IMR-90 (cell line): ENCODE measurements at regions not wholly inside any gene's neighbourhood (a gene's known extent, or its start where the extent isn't known, plus 50 kb on each side); places are given as distances from the start of the nearest gene placed in this dataset.

Experiments used
- ATAC-seq: fragments of 200-7000 bp; cut with Tn5 transposase; 2 replicates; pipeline ENCODE4 v1.9.1; 2020; ENCODE audit warnings: low read depth, mild to moderate bottlenecking, moderate library complexity
- BruUV-seq: library from RNA; stranded (reverse); fragments of 400-500 nt; replicated peaks from 2 replicates; lab custom pipeline; 2021; lab: Mats Ljungman, UMichigan
- CTCF ChIA-PET: fragments of 300-600 bp; formaldehyde crosslinking; extraction: SDS; loops from one replicate; lab custom pipeline; 2021; ENCODE audit warnings: antibody characterized with exemption; lab: Yijun Ruan, JAX
- POLR2A ChIA-PET: fragments of 300-600 bp; sonication (Branson Sonifier 250); formaldehyde crosslinking; loops from one replicate; lab custom pipeline; 2022; ENCODE audit warnings: antibody characterized with exemption; ENCODE audit not compliant: unreplicated experiment; lab: Charles Lee
- DNase-seq: peaks from one replicate; pipeline ENCODE4 v3.0.0; 2013
- H2AFZ ChIP-seq: replicated peaks from 2 replicates; pipeline ENCODE3; 2013; ENCODE audit warnings: low read length, mild to moderate bottlenecking; ENCODE audit not compliant: poor library complexity
- H2AK5ac ChIP-seq: 2 replicates; pipeline ENCODE4 v1.6.1; 2013; ENCODE audit warnings: low read depth, low read length, inconsistent platforms
- H2AK9ac ChIP-seq: replicated peaks from 2 replicates; pipeline ENCODE3; 2013; ENCODE audit warnings: mild to moderate bottlenecking, low read depth, low read length, moderate library complexity; ENCODE audit not compliant: poor library complexity
- H2BK120ac ChIP-seq: 2 replicates; pipeline ENCODE4 v1.6.1; 2013; ENCODE audit warnings: low read depth, low read length, inconsistent platforms
- H2BK15ac ChIP-seq: 3 replicates; pipeline ENCODE4 v1.6.1; 2013; ENCODE audit warnings: low read depth, low read length, inconsistent platforms
- H2BK20ac ChIP-seq: 2 replicates; pipeline ENCODE4 v1.6.1; 2013; ENCODE audit warnings: low read depth, mild to moderate bottlenecking, inconsistent platforms, low read length, moderate library complexity
- H2BK5ac ChIP-seq: 2 replicates; pipeline ENCODE4 v1.6.1; 2013; ENCODE audit warnings: mild to moderate bottlenecking, low read depth, low read length, inconsistent platforms; ENCODE audit not compliant: poor library complexity, severe bottlenecking
- H3K14ac ChIP-seq: replicated peaks from 2 replicates; pipeline ENCODE4 v1.6.1; 2013; ENCODE audit warnings: low read depth, low read length, inconsistent platforms
- H3K18ac ChIP-seq: 2 replicates; pipeline ENCODE4 v1.6.1; 2013; ENCODE audit warnings: low read depth, low read length, control low read depth
- H3K23ac ChIP-seq: 2 replicates; pipeline ENCODE4 v1.6.1; 2013; ENCODE audit warnings: low read depth, low read length, inconsistent platforms
- H3K27ac ChIP-seq: 2 replicates; pipeline ENCODE4 v1.5.1; 2013; ENCODE audit warnings: mild to moderate bottlenecking, control low read depth, low read length; ENCODE audit not compliant: insufficient read depth
- H3K27me3 ChIP-seq: 2 replicates; pipeline ENCODE4 v1.6.1; 2013; ENCODE audit warnings: low read length; ENCODE audit not compliant: control insufficient read depth, insufficient read depth
- H3K36me3 ChIP-seq: 2 replicates; pipeline ENCODE4 v1.6.1; 2013; ENCODE audit warnings: low read length, mixed read lengths; ENCODE audit not compliant: control insufficient read depth, insufficient read depth
- H3K4ac ChIP-seq: 2 replicates; pipeline ENCODE4 v1.6.1; 2013; ENCODE audit warnings: low read depth, low read length, inconsistent platforms
- H3K4me1 ChIP-seq: 2 replicates; pipeline ENCODE4 v1.6.1; 2013; ENCODE audit warnings: low read length, mixed read lengths; ENCODE audit not compliant: control insufficient read depth, insufficient read depth
- H3K4me2 ChIP-seq: 2 replicates; pipeline ENCODE4 v1.6.1; 2013; ENCODE audit warnings: low read depth, mild to moderate bottlenecking, control low read depth, low read length, moderate library complexity
- H3K4me3 ChIP-seq: 2 replicates; pipeline ENCODE4 v1.5.1; 2013; ENCODE audit warnings: low read depth, mild to moderate bottlenecking, control low read depth, low read length, moderate library complexity; ENCODE audit not compliant: insufficient read depth
- H3K56ac ChIP-seq: 2 replicates; pipeline ENCODE4 v1.6.1; 2013; ENCODE audit warnings: low read length, inconsistent platforms; ENCODE audit not compliant: insufficient read depth; ENCODE audit errors: extremely low read depth
- H3K79me1 ChIP-seq, 2 experiments: 2 replicates each; pipeline ENCODE4 v1.6.1; 2013; ENCODE audit warnings: low read length in 2 of 2, inconsistent platforms in 1 of 2, low read depth in 1 of 2
- H3K9ac ChIP-seq: 2 replicates; pipeline ENCODE4 v1.6.1; 2013; ENCODE audit warnings: low read depth, low read length, control low read depth
- H3K9me1 ChIP-seq: 2 replicates; pipeline ENCODE4 v1.6.1; 2013; ENCODE audit warnings: low read length, inconsistent platforms; ENCODE audit not compliant: insufficient read depth
- H3K9me3 ChIP-seq: 2 replicates; pipeline ENCODE4 v1.6.1; 2013; ENCODE audit warnings: low read length; ENCODE audit not compliant: control insufficient read depth, insufficient read depth
- H4K20me1 ChIP-seq: 2 replicates; pipeline ENCODE4 v1.6.1; 2013; ENCODE audit warnings: low read length, inconsistent platforms; ENCODE audit not compliant: insufficient read depth
- H4K5ac ChIP-seq: 2 replicates; pipeline ENCODE4 v1.6.1; 2013; ENCODE audit warnings: mild to moderate bottlenecking, low read depth, low read length, control low read depth
- H4K8ac ChIP-seq, 2 experiments: 2 replicates each; pipeline ENCODE4 v1.6.1; 2013; ENCODE audit warnings: low read depth in 2 of 2, low read length in 2 of 2, control low read depth in 1 of 2, inconsistent platforms in 1 of 2
- H4K91ac ChIP-seq: 2 replicates; pipeline ENCODE4 v1.6.1; 2013; ENCODE audit warnings: low read depth, low read length, inconsistent platforms; ENCODE audit not compliant: insufficient read depth
- BHLHE40 ChIP-seq: fragments of 150-350 bp; IDR thresholded peaks from 2 replicates; pipeline ENCODE4 v1.6.1; 2016; ENCODE audit warnings: mild to moderate bottlenecking, low read depth, low read length
- CEBPB ChIP-seq: IDR thresholded peaks from 2 replicates; pipeline ENCODE4 v1.6.1; 2012; ENCODE audit warnings: low read depth, low read length, improper control_type of control experiment
- CHD1 ChIP-seq: IDR thresholded peaks from 2 replicates; pipeline ENCODE4 v1.6.1; 2012; ENCODE audit warnings: low read depth, low read length, improper control_type of control experiment
- FOS ChIP-seq: fragments of 150-350 bp; IDR thresholded peaks from 2 replicates; pipeline ENCODE4 v1.6.1; 2016; ENCODE audit warnings: low read depth, low read length
- MAFK ChIP-seq: IDR thresholded peaks from 2 replicates; pipeline ENCODE4 v1.6.1; 2012; ENCODE audit warnings: low read depth, low read length, improper control_type of control experiment
- MAZ ChIP-seq: IDR thresholded peaks from 2 replicates; pipeline ENCODE4 v1.6.1; 2012; ENCODE audit warnings: low read depth, mild to moderate bottlenecking, low read length, improper control_type of control experiment, moderate library complexity, borderline replicate concordance
- MXI1 ChIP-seq: IDR thresholded peaks from 2 replicates; pipeline ENCODE4 v1.6.1; 2012; ENCODE audit warnings: low read depth, mild to moderate bottlenecking, low read length, moderate library complexity, borderline replicate concordance
- NFE2L2 ChIP-seq: fragments of 150-350 bp; IDR thresholded peaks from 2 replicates; pipeline ENCODE4 v1.6.1; 2016; ENCODE audit warnings: low read depth, mild to moderate bottlenecking, low read length
- POLR2A ChIP-seq: IDR thresholded peaks from 2 replicates; pipeline ENCODE4 v1.6.1; 2012; ENCODE audit warnings: mild to moderate bottlenecking, low read depth, low read length
- RAD21 ChIP-seq: IDR thresholded peaks from 2 replicates; pipeline ENCODE4 v1.6.1; 2012; ENCODE audit warnings: low read length, improper control_type of control experiment
- RCOR1 ChIP-seq: IDR thresholded peaks from 2 replicates; pipeline ENCODE4 v1.6.1; 2012; ENCODE audit warnings: mild to moderate bottlenecking, low read length, improper control_type of control experiment; ENCODE audit not compliant: insufficient replicate concordance
- RFX5 ChIP-seq: IDR thresholded peaks from 2 replicates; pipeline ENCODE4 v1.8.0; 2012; ENCODE audit warnings: low read depth, mild to moderate bottlenecking, low read length, moderate library complexity
- WGBS, 2 experiments: methylation state at CpG; one replicate each; pipeline versions ENCODE4 v1.1.5 to v1.1.7; 2013; ENCODE audit warnings: missing lambda C conversion rate in 2 of 2; ENCODE audit not compliant: insufficient read length in 1 of 2; ENCODE audit errors: extremely low coverage in 2 of 2; 5-methylcytosine and 5-hydroxymethylcytosine counted together
- dilution Hi-C: fragments of 300-500 bp; cut with HindIII; formaldehyde crosslinking; loops from one replicate; pipeline ENCODE4 v1.14.3; 2018; ENCODE audit warnings: low sequenced_read_pairs; ENCODE audit not compliant: unreplicated experiment
- in situ Hi-C: fragments of 300-500 bp; cut with MboI; formaldehyde crosslinking; loops from 3 replicates; pipeline ENCODE4 v1.14.3; 2019; ENCODE audit warnings: low sequenced_read_pairs, inconsistent platforms, mixed read lengths
- intact Hi-C: fragments of 100-400 bp; cut with micrococcal nuclease; formaldehyde crosslinking; loops from 2 replicates; pipeline ENCODE4 v1.10.0; 2022
- TF ChIP-seq, protein P1 (sequence below): conservative IDR thresholded peaks from 2 replicates; pipeline ENCODE4 v1.5.1; 2012; ENCODE audit warnings: mild to moderate bottlenecking, low read depth, low read length, improper control_type of control experiment
- TF ChIP-seq, protein P2 (sequence below): fragments of 150-350 bp; IDR thresholded peaks from 2 replicates; pipeline ENCODE4 v1.6.1; 2016; ENCODE audit warnings: low read depth, mild to moderate bottlenecking, low read length, moderate library complexity, borderline replicate concordance
- TF ChIP-seq, protein P3 (sequence below): fragments of 150-350 bp; IDR thresholded peaks from 2 replicates; pipeline ENCODE4 v1.6.1; 2017; ENCODE audit warnings: mild to moderate bottlenecking, antibody characterized with exemption, low read length, low read depth

DNA sequence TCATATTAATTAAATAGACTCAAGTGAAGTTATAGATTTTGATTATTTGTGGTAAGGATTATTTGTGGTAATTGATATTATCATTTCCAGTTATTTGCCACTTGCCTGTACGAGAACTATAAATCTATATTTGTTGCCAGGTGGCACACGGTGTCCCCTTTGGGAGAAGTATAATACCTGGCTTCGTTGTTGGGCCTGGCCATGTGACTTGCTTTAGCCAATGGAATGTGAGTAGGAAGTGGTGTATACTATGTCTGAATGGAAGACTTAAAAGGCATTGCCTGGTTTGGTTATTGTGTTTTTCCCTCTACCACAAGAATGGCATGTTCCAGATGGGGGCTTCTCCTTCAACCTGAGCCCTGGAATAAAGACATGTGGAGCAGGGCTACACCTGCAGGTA is 228.1 kb downstream of the CDC5L start:
- H3K9ac ChIP-seq = no peak overlapping the region
- H2BK120ac ChIP-seq = no peak overlapping the region
- H3K18ac ChIP-seq = no peak overlapping the region
- no peak overlapping the region for H4K91ac ChIP-seq
- no peak overlapping the region for H3K4me2 ChIP-seq
- no peaks in the 10 kb centered on the region for H3K79me1 ChIP-seq
- ATAC-seq (no peak), DNase-seq (no peak)
- no peak overlapping the region for H3K56ac ChIP-seq
- no peaks in the 10 kb centered on the region for H4K20me1 ChIP-seq
- H2BK15ac ChIP-seq = no peak overlapping the region
- no peak overlapping the region for H2BK5ac ChIP-seq
- no peak overlapping the region for H3K23ac ChIP-seq
- dilution Hi-C loops = no loop called here
- no peak overlapping the region for H4K8ac ChIP-seq
- no peak for TF ChIP-seq MXI1
- no peak for TF ChIP-seq RFX5
- no peak for TF ChIP-seq FOS
- TF ChIP-seq, protein P1, sequence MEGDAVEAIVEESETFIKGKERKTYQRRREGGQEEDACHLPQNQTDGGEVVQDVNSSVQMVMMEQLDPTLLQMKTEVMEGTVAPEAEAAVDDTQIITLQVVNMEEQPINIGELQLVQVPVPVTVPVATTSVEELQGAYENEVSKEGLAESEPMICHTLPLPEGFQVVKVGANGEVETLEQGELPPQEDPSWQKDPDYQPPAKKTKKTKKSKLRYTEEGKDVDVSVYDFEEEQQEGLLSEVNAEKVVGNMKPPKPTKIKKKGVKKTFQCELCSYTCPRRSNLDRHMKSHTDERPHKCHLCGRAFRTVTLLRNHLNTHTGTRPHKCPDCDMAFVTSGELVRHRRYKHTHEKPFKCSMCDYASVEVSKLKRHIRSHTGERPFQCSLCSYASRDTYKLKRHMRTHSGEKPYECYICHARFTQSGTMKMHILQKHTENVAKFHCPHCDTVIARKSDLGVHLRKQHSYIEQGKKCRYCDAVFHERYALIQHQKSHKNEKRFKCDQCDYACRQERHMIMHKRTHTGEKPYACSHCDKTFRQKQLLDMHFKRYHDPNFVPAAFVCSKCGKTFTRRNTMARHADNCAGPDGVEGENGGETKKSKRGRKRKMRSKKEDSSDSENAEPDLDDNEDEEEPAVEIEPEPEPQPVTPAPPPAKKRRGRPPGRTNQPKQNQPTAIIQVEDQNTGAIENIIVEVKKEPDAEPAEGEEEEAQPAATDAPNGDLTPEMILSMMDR = no peak
- TF ChIP-seq, protein P2, sequence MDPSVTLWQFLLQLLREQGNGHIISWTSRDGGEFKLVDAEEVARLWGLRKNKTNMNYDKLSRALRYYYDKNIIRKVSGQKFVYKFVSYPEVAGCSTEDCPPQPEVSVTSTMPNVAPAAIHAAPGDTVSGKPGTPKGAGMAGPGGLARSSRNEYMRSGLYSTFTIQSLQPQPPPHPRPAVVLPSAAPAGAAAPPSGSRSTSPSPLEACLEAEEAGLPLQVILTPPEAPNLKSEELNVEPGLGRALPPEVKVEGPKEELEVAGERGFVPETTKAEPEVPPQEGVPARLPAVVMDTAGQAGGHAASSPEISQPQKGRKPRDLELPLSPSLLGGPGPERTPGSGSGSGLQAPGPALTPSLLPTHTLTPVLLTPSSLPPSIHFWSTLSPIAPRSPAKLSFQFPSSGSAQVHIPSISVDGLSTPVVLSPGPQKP = no peak
- TF ChIP-seq CHD1 = no peak
- no peak for TF ChIP-seq RCOR1
- no peak for TF ChIP-seq CEBPB
- TF ChIP-seq POLR2A = no peak
- no peak for TF ChIP-seq RAD21
- no peak for TF ChIP-seq BHLHE40
- TF ChIP-seq MAFK = no peak
- TF ChIP-seq, protein P3, sequence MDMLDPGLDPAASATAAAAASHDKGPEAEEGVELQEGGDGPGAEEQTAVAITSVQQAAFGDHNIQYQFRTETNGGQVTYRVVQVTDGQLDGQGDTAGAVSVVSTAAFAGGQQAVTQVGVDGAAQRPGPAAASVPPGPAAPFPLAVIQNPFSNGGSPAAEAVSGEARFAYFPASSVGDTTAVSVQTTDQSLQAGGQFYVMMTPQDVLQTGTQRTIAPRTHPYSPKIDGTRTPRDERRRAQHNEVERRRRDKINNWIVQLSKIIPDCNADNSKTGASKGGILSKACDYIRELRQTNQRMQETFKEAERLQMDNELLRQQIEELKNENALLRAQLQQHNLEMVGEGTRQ = no peak
- no peak for TF ChIP-seq MAZ
- TF ChIP-seq NFE2L2 = no peak
- in situ Hi-C loops = no loop called here
- ChIA-PET POLR2A (no interaction called here), CTCF (no interaction called here)
- H3K27me3 ChIP-seq = peaks cover 42% of the 10 kb centered on the region
- H4K5ac ChIP-seq = no peak overlapping the region
- H2BK20ac ChIP-seq = no peak overlapping the region
- no peak overlapping the region for H3K14ac ChIP-seq
- no peak overlapping the region for H3K4ac ChIP-seq
- no TSS peak for BruUV-seq
- H2AK9ac ChIP-seq = no peak overlapping the region
- H3K4me3 ChIP-seq = no peak overlapping the region
- no peak overlapping the region for H3K27ac ChIP-seq
- H2AFZ ChIP-seq = no peak overlapping the region
- H2AK5ac ChIP-seq = no peak overlapping the region
- no peaks in the 10 kb centered on the region for H3K9me3 ChIP-seq
- H3K4me1 ChIP-seq = no peaks in the 10 kb centered on the region
- H3K9me1 ChIP-seq = no peaks in the 10 kb centered on the region
- intact Hi-C loops = no loop called here
- WGBS, 2 experiments = 0% methylated on average over 1 of the region's 3 CpGs; no CpG with 5 or more reads in 1 of the 2 experiments
- no peaks in the 10 kb centered on the region for H3K36me3 ChIP-seq
